ENCODE measurements at regions not wholly inside any gene's neighbourhood (a gene's known extent, or its start where the extent isn't known, plus 50 kb on each side); places are given as distances from the start of the nearest gene placed in this dataset.
"Not testable (repeated sequence)": the region's sequence is repeated elsewhere in the genome, so short reads cannot be mapped to it uniquely, and the experiment has no call there.

- no peaks in the 10 kb centered on the region for H3K27me3 ChIP-seq (ENCODE audit: control insufficient read depth, extremely low read depth, insufficient read depth, low read length)
- H4K20me1 ChIP-seq (ENCODE audit: control insufficient read depth, extremely low read depth, insufficient read depth, low read length) = no peaks in the 10 kb centered on the region
- FAIRE-seq (no peak), DNase-seq (ENCODE audit: low read depth, low spot score) (no peak)
- no peak overlapping the region for H3K4me2 ChIP-seq (ENCODE audit: control insufficient read depth, extremely low read depth, insufficient read depth, low read depth, low read length)
- H3K9ac ChIP-seq (ENCODE audit: control insufficient read depth, extremely low read depth, insufficient read depth, low read length) = no peak overlapping the region
- dilution Hi-C loops (cut with MboI; ENCODE audit: extremely low pct_ligation_motif_present, low sequenced_read_pairs) = no loop called here
- no peak for TF ChIP-seq CTCF (optimal IDR thresholded peaks at IDR 0.05 in 1 of 3, IDR thresholded peaks at IDR 0.05 in 1 of 3, conservative IDR thresholded peaks at IDR 0.05 in 1 of 3; ENCODE audit: extremely low read depth in 1 of 3, insufficient read depth in 2 of 3, low read length in 3 of 3)
- TF ChIP-seq EZH2 (IDR thresholded peaks at IDR 0.05; ENCODE audit: low read length) = no peak
- no peak overlapping the region for H2AFZ ChIP-seq (ENCODE audit: control insufficient read depth, low read length)
- H3K9me3 ChIP-seq (ENCODE audit: control insufficient read depth, low read depth, low read length) = no peaks in the 10 kb centered on the region
- H3K4me3 ChIP-seq (ENCODE audit: control insufficient read depth in 2 of 3, extremely low read depth in 1 of 3, insufficient read depth in 2 of 3, low read depth in 1 of 3, low read length in 3 of 3) = no peak overlapping the region
- H3K36me3 ChIP-seq (ENCODE audit: control insufficient read depth in 2 of 2, extremely low read depth in 1 of 2, insufficient read depth in 2 of 2, low read length in 2 of 2) = no peaks in the 10 kb centered on the region
- peaks cover 12% of the 10 kb centered on the region for H3K4me1 ChIP-seq (ENCODE audit: control insufficient read depth, extremely low read depth, insufficient read depth, low read length)
- H3K9me1 ChIP-seq (ENCODE audit: control insufficient read depth, extremely low read depth, insufficient read depth, low read length) = no peaks in the 10 kb centered on the region
- no peak overlapping the region for H3K27ac ChIP-seq (ENCODE audit: control insufficient read depth, insufficient read depth, low read length)
- no peaks in the 10 kb centered on the region for H3K79me2 ChIP-seq (ENCODE audit: control insufficient read depth, insufficient read depth, low read length)
Observed at GRCh38 chr2:131658769-131659131, 131.1 kb downstream of the CCDC74A start.

GRCh38 chr2:131659168-131659572, 131.5 kb downstream of the CCDC74A start:
- H3K27me3 ChIP-seq (ENCODE audit: control insufficient read depth, extremely low read depth, insufficient read depth, low read length) = no peaks in the 10 kb centered on the region
- no peak for DNase-seq (ENCODE audit: low read depth, low spot score)
- H3K9me3 ChIP-seq (ENCODE audit: control insufficient read depth, low read depth, low read length) = no peaks in the 10 kb centered on the region
- no peak overlapping the region for H3K4me2 ChIP-seq (ENCODE audit: control insufficient read depth, extremely low read depth, insufficient read depth, low read depth, low read length)
- no peak overlapping the region for H2AFZ ChIP-seq (ENCODE audit: control insufficient read depth, low read length)
- no peak overlapping the region for H3K4me3 ChIP-seq (ENCODE audit: control insufficient read depth in 2 of 3, extremely low read depth in 1 of 3, insufficient read depth in 2 of 3, low read depth in 1 of 3, low read length in 3 of 3)
- H4K20me1 ChIP-seq (ENCODE audit: control insufficient read depth, extremely low read depth, insufficient read depth, low read length) = no peaks in the 10 kb centered on the region
- H3K79me2 ChIP-seq (ENCODE audit: control insufficient read depth, insufficient read depth, low read length) = no peaks in the 10 kb centered on the region
- no peak for FAIRE-seq
- dilution Hi-C loops (cut with MboI; ENCODE audit: extremely low pct_ligation_motif_present, low sequenced_read_pairs) = no loop called here
- no peak for TF ChIP-seq CTCF (optimal IDR thresholded peaks at IDR 0.05 in 1 of 3, IDR thresholded peaks at IDR 0.05 in 1 of 3, conservative IDR thresholded peaks at IDR 0.05 in 1 of 3; ENCODE audit: extremely low read depth in 1 of 3, insufficient read depth in 2 of 3, low read length in 3 of 3)
- peaks cover 12% of the 10 kb centered on the region for H3K4me1 ChIP-seq (ENCODE audit: control insufficient read depth, extremely low read depth, insufficient read depth, low read length)
- H3K36me3 ChIP-seq (ENCODE audit: control insufficient read depth in 2 of 2, extremely low read depth in 1 of 2, insufficient read depth in 2 of 2, low read length in 2 of 2) = no peaks in the 10 kb centered on the region
- H3K9ac ChIP-seq (ENCODE audit: control insufficient read depth, extremely low read depth, insufficient read depth, low read length) = no peak overlapping the region
- H3K27ac ChIP-seq (ENCODE audit: control insufficient read depth, insufficient read depth, low read length) = no peak overlapping the region
- H3K9me1 ChIP-seq (ENCODE audit: control insufficient read depth, extremely low read depth, insufficient read depth, low read length) = no peaks in the 10 kb centered on the region

- H2AFZ ChIP-seq (ENCODE audit: control insufficient read depth, low read length); FAIRE-seq; H3K9me1 ChIP-seq (ENCODE audit: control insufficient read depth, extremely low read depth, insufficient read depth, low read length); H3K27ac ChIP-seq (ENCODE audit: control insufficient read depth, insufficient read depth, low read length); DNase-seq (ENCODE audit: low read depth, low spot score); H3K9me3 ChIP-seq (ENCODE audit: control insufficient read depth, low read depth, low read length); H3K79me2 ChIP-seq (ENCODE audit: control insufficient read depth, insufficient read depth, low read length); H3K27me3 ChIP-seq (ENCODE audit: control insufficient read depth, extremely low read depth, insufficient read depth, low read length); dilution Hi-C loops (cut with MboI; ENCODE audit: extremely low pct_ligation_motif_present, low sequenced_read_pairs); H3K9ac ChIP-seq (ENCODE audit: control insufficient read depth, extremely low read depth, insufficient read depth, low read length); H4K20me1 ChIP-seq (ENCODE audit: control insufficient read depth, extremely low read depth, insufficient read depth, low read length); H3K36me3 ChIP-seq (ENCODE audit: control insufficient read depth in 2 of 2, extremely low read depth in 1 of 2, insufficient read depth in 2 of 2, low read length in 2 of 2); H3K4me3 ChIP-seq (ENCODE audit: control insufficient read depth in 2 of 3, extremely low read depth in 1 of 3, insufficient read depth in 2 of 3, low read depth in 1 of 3, low read length in 3 of 3); H3K4me2 ChIP-seq (ENCODE audit: control insufficient read depth, extremely low read depth, insufficient read depth, low read depth, low read length): not testable (repeated sequence)
- H3K4me1 ChIP-seq (ENCODE audit: control insufficient read depth, extremely low read depth, insufficient read depth, low read length) = peaks cover 12% of the 10 kb centered on the region
Observed at GRCh38 chr2:131661101-131661782, 133.6 kb downstream of the CCDC74A start.

- H3K9me3 ChIP-seq (ENCODE audit: control insufficient read depth, low read depth, low read length); FAIRE-seq; H2AFZ ChIP-seq (ENCODE audit: control insufficient read depth, low read length); dilution Hi-C loops (cut with MboI; ENCODE audit: extremely low pct_ligation_motif_present, low sequenced_read_pairs); H3K9ac ChIP-seq (ENCODE audit: control insufficient read depth, extremely low read depth, insufficient read depth, low read length); H3K27ac ChIP-seq (ENCODE audit: control insufficient read depth, insufficient read depth, low read length); H4K20me1 ChIP-seq (ENCODE audit: control insufficient read depth, extremely low read depth, insufficient read depth, low read length); H3K4me3 ChIP-seq (ENCODE audit: control insufficient read depth in 2 of 3, extremely low read depth in 1 of 3, insufficient read depth in 2 of 3, low read depth in 1 of 3, low read length in 3 of 3); H3K36me3 ChIP-seq (ENCODE audit: control insufficient read depth in 2 of 2, extremely low read depth in 1 of 2, insufficient read depth in 2 of 2, low read length in 2 of 2); H3K4me2 ChIP-seq (ENCODE audit: control insufficient read depth, extremely low read depth, insufficient read depth, low read depth, low read length); H3K27me3 ChIP-seq (ENCODE audit: control insufficient read depth, extremely low read depth, insufficient read depth, low read length); H3K79me2 ChIP-seq (ENCODE audit: control insufficient read depth, insufficient read depth, low read length); DNase-seq (ENCODE audit: low read depth, low spot score); H3K9me1 ChIP-seq (ENCODE audit: control insufficient read depth, extremely low read depth, insufficient read depth, low read length): not testable (repeated sequence)
- peaks cover 12% of the 10 kb centered on the region for H3K4me1 ChIP-seq (ENCODE audit: control insufficient read depth, extremely low read depth, insufficient read depth, low read length)
Observed at GRCh38 chr2:131661884-131662535, 134.3 kb downstream of the CCDC74A start.
